ENCODE measurements at regions not wholly inside any gene's neighbourhood (a gene's known extent, or its start where the extent isn't known, plus 50 kb on each side); places are given as distances from the start of the nearest gene placed in this dataset.
A peak's percentile ranks its signal among the peaks of the same experiment; 100 is the strongest.
"Not testable (repeated sequence)": the region's sequence is repeated elsewhere in the genome, so short reads cannot be mapped to it uniquely, and the experiment has no call there.

DNA sequence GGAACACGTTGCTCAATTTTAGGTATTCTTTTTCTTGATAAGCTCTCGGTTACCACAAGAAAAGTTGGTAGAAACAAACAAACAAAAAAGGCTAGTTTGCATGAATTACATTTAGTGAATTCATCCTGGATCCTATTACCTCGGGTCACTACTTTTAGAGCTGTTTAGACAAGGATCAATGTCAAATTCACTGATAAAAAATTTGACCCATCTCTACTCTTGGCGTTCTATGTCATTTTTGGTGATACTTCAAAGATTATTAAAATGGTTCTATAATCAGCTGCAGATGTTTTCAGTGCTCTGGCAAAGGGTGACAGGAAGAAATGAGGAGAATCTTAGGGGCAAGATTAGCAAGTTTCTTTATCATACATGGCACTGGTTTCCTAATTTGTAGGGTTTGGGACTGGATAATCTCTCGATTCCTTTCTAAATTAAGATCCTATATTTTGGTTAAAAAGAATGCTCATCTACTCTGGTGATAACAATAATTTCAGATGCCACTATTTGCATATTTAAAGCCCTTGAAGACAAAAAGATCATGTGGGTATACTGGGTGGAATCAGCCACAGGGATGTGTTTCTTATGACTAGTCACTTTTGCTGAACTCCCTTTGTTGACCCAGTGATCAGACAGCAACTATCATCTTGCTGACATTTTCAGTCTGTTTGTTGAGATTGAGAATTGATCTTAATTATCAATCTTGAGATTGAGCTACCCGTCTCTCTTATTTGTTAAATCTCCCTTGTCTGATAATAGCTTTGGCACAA is 442.9 kb downstream of the AASDHPPT start:
- DNase-seq: no peak

DNA sequence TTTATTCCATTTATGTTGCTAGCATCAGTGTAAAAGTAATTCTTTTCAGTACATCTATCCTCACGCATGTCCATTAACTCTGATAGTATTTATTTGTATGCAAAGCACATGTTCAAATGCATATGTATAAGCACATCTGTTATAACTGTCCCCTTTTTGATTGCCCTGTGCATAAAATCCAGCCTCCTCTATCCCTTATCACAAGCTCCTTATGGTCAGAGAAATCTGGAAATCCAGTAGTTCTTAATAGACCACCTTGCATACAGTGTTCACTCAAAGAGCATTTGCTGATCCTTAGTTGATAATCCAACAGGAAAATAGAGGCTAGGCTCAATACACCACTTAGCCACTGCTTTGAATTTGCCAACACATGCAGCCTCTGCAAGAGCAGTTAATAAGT is 443.5 kb downstream of the AASDHPPT start:
- DNase-seq: no peak

DNA sequence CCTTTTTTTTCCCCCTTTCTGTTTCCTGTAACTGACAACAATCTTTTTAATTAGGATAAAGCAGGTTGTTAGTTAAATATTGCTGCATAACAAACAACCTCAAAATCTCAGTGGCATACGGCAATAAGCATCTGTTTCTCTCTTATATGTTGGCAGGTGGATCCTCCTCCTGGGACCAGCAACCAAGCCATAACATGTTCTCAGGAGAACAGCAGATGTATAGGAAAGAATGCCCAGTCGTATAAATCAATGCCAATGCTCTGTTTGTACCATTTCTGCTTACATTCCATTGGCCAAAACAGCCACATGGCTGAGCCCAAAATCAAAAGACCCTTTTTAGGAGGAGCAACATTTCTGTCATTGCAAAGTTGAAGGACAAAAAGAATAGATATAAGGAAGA is 445.7 kb downstream of the AASDHPPT start:
- DNase-seq: no peak

DNA sequence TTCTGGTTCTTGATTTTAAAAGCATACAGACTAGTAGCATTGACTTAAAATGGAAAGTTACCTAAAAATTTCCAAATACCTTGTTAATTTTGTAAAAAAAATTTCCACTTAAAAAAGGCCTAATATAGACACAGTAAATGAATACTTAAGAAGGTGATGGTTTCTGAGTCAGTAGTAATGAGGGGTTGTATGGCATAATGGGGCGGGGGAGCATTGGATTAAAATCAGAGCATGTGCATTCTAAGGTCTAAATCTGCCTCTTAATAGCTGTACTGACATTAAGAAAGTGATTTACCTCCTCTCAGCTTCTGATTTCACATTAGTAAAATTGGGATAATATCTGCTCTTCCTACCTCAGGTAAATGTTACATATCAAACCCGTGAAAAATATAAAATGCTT is 446.5 kb downstream of the AASDHPPT start:
- no peak for DNase-seq

DNA sequence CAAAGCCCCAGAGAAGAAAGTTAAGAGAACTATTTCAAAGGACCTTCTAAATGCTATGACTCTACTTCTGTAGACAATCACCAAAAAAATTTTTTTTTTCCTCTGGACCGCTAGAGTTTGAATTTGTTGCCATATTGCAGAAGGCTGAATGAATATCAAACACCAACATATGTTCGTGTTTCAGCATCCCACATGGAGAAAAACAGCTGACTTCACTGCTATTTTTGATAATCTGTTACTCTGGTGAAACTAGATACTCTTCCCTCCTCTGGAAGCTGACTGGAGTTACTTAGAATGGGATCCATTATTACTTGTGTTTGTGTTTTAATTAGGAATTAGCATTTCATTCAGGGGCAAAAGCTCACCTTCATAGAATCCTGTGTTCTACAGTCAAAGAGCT is 447.0 kb downstream of the AASDHPPT start:
- DNase-seq: no peak

DNA sequence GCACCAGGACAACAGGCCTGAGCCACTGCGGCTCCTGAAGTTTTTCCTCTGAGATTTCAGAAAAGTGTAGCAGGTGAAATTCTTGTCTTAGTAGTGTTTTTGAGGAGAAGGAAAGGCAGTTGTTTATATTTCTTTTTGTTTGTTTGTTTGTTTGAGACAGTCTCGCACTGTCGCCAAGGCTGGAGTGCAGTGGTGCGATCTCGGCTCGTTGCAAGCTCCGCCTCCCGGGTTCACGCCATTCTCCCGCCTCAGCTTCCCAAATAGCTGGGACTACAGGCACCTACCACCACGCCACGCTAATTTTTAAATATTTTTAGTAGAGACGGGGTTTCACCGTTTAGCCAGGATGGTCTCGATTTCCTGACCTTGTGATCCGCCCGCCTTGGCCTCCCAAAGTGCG is 454.2 kb downstream of the AASDHPPT start:
- DNase-seq: not testable (repeated sequence)

DNA sequence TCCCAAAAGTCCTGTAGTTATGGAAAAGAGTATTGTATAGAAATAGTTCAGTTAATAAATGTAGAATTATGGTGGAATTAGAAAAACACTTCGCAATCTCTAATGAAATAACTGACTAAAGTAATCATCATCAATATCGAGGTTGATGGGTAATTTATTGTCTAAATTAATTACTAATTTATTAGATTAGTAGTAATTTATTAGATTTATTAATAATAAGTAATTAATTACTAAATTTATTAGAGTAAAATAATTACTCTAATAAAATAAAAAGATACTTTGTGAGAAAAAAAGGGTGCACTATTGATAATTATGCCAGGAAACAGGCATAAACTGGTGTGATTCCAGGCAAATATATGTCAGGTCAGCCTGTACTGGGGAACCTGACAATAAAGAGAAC is 455.6 kb downstream of the AASDHPPT start:
- DNase-seq: no peak

DNA sequence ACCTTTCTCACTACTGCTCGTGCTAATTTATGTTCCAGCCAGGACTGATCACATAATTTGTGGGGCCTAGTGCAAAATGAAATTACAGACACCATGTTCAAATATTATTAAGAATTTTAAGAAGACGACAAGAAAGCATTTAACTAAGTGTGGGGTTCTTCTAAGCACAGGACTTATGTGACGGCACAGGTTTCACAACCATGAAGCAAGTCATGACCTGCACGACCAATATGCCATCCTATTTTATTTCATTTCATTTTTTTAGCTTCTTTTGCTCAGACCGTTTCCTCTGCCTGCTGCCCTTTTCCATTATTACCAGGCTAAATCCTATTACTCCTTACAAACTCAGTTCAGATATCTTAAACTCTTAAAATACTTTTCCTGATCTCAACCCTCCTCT is 462.5 kb downstream of the AASDHPPT start:
- DNase-seq: no peak

DNA sequence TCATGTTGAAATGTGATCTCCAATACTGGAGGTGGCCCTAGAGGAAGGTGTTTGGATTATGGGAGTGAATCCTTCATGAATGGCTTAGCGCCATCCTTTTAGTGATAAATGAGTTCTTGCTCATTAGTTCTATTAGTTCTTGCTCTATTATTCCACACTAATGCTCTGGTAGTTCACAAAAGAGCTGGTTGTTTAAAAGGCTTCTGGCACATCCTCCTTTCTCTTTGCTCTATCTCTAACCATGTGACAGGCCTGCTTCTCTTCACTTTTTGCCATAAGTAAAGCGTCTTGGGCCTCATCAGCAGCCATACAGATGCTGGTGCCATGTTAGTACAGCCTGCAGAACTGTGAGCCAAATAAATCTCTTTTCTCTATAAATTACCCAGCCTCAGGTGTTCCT is 469.9 kb downstream of the GUCY1A2 start:
- no peak for DNase-seq

DNA sequence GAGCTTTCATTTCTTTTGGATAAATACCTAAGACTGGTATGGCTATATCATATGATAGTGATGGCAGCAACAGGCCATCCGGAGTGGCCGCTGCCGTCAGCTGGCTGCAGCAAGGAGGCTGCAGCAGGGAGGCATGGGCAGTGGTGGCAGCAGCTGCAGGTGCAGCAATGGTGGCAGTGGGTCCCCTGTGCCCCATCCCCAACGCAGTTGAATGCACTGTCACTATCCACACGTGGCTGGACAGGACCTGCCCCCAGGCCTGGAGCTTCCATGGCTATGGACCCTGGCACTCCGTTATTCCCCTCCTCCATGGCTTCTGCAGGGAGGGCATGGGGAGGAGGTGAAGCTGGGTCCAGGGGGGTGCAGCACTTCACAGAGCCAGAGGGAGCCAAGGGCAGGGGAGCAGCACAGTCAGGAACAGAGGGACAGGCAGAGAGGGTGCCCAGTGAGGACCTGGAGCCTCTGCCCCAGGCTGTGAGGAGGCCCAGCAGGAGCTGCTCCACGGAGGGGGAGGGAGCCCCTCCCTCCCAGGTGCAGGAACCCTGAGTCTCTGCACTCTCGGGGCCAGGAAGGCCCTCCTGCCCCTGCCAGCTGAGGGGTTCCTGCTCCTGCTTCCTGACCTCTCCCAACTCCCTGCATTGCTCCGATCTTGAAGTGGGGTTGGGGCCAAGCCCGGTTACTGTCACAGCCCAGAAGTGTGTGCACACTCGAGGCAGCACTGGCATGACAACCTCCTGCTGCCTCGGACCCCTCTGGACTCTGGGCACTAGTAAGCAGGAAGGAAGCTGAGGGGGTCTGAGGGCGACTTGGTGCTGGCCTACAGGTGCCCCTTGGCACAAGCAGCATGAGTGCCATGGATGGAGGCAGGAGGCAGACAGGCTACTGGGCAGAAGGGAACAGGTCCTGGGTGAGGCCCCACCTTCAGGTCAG is 466.3 kb downstream of the GUCY1A2 start:
- DNase-seq: no peak

DNA sequence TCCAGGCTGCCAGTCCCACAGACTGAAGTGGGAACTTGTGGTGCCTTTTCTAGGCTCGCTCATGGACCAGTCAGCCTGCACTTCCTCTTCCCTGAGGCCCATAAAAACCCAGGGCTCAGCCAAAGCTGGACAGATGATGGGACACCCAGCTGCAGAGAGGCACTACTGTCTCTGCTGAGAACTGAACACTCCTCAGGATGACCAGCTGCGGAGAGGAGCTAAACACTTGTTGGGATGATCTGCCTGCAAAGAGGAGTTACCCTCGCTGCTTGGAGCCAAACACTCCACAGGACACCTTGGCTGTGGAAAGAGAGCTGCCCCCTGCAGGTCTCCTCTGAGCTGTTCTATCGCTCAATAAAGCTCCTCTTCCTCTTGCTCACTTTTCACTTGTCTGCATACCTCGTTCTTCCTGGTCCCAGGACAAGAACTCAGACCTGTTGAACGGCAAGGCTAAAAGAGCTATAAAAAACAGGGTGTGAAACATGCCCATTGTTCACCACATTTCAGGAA is 465.5 kb downstream of the GUCY1A2 start:
- no peak for DNase-seq

DNA sequence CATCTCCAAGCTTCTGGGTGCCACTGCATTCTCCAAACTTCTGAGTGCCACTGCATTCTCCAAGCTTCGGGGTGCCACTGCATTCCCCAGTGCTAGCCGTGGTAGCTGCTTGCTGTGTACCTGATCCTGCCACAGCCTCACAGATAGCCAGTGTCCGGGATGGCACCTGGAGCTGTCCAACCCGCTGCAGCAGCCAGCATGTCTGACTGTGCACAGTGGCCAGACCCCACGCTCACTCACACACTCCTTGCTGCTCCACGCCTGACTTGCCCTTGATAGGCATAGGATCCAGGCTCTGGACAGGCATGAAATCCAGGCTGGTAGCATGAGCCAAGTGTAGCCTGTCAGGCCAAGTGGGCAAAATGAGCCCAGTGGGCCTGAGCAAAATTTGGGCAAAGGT is 465.0 kb downstream of the GUCY1A2 start:
- no peak for DNase-seq

DNA sequence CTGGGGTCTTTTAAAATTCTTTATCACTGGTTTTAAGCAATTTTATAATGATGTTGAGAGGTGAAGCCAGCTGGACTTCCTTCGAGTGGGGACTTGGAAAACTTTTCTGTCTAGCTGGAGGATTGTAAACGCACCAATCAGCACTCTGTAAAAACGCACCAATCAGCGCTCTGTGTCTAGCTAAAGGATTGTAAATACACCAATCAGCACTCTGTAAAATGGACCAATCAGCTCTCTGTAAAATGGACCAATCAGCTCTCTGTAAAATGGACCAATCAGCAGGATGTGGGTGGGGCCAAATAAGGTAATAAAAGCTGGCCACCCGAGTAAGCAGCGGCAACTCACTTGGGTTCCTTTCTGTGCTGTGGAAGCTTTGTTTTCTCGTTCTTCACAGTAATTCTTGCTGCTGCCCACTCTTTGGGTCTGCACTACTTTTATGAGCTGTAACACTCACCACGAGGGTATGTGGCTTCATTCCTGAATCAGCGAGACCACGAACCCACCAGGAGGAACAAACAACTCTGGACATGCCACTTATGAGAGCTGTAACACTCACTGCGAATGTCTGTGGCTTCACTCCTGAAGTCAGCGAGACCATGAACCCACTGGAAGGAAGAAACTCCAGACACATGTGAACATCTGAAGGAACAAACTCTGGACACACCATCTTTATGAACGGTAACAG is 462.6 kb downstream of the GUCY1A2 start:
- not testable (repeated sequence) for DNase-seq

DNA sequence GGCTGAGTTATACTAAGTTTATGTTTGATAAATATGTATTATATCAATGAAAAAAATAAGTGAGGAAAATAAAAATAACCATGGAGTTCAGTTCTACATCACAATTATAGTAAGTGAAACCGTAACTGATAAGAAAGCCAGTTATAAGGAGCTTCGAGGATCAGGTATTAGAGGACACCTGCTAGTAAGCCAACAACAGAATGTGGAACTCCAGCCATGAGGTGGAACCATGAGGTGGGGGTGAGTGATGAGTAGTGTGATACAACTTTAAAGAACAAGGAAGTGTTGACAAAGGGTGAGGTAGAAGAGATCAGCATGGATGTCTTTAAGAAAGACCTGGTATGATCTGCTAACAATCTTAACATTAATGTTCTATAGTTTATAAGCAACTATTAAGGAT is 452.9 kb downstream of the GUCY1A2 start:
- DNase-seq: no peak

DNA sequence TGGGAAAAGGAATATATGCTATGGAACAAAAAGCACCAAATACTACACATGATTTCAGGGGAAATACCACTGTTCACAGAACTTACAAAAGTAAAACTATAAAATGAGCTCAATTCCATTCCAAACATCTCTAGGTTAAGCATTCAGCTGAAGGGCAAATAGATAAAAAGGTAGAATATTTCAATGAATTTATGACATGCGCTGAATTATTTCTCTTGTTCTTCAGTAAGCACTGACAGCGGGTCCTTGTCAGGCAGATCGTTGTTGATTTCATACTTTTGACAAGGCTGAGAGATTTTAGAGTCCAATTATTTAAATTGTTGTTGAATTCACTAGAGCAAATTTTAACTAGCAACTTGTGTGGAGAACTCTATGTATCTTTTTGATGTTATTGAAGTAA is 449.6 kb downstream of the GUCY1A2 start:
- no peak for DNase-seq

DNA sequence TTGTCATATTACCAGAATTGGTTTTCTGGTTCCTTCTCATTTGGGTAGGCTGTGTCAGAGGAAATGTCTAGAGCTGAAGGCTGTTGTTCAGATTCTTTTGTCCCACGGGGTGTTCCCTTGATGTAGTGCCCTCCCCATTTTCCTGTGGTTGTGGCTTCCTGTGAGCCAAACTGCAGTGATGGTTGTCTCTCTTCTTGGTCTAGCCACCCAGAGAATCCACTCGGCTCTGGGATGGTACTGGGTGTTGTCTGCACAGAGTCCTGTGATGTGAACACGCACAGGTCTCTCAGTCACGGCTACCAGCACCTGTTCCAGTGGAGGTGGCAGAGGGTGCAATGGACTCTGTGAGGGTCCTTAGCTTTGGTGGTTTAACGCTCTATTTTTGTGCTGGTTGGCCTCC is 440.9 kb downstream of the GUCY1A2 start:
- not testable (repeated sequence) for DNase-seq

DNA sequence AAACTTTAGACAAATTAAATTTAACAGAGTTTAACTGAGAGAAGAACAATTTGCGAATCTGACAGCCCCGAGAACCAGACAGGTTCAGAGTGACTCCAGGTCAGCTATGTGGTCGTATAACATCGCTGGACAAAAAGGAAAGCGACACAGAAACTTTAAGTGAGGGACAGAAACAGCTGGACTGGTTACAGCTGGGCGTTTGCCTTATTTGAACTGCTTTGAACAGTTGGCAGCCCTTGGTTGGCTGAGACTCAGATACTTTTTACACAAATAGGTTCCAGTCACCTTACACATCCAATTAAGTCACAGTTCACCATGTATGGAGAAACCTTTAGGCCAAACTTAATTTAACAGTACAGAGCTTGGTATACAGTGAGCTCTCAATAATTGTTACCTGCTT is 436.9 kb downstream of the GUCY1A2 start:
- DNase-seq: no peak

DNA sequence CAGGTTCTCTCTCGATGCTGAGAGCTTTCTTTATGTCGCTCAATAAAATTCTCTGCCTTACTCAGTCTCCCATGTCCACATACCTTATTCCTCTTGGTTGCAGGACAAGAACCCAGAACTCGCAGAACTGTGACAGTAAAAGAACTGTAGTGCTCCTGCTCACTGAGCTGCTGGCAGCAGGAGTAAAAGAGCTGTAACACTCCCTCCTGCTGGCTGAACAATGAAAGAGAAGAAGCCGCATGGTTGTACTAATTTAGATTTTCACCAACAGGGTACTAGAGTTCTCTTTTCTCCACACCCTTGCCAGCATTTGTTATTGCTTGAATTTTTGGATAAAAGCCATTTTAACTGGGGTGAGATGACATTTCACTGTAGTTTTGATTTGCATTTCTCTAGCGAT is 433.2 kb downstream of the GUCY1A2 start:
- DNase-seq: no peak

DNA sequence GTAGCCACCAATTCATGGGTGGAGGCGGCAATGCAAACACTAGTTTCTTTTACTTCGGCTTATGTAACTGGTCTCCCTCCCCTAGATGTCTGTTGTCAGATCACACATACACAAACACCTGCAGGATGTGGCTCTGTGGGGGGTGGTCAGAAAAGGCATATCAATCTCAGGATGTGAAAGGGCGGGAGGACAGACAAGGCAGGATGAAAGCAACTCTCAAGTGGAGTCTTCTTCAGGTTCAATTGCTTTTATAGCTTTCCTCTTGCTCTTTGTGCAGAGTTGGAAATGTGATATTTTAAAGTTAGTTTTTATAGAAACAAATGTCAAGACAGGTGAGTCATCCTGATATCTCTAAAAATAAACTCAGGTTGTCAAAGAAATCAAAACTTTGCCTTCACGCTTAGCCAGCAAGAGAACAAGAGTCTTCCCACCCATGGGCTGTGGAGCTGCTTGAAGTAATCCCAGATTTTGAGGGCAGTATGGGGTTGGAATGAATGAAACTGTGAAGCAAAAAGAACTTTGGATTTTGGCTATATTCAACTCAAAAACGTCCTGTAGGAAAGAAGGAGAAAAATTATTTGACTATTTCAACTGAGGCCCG is 423.4 kb downstream of the GUCY1A2 start:
- peak; percentile 38 for DNase-seq

DNA sequence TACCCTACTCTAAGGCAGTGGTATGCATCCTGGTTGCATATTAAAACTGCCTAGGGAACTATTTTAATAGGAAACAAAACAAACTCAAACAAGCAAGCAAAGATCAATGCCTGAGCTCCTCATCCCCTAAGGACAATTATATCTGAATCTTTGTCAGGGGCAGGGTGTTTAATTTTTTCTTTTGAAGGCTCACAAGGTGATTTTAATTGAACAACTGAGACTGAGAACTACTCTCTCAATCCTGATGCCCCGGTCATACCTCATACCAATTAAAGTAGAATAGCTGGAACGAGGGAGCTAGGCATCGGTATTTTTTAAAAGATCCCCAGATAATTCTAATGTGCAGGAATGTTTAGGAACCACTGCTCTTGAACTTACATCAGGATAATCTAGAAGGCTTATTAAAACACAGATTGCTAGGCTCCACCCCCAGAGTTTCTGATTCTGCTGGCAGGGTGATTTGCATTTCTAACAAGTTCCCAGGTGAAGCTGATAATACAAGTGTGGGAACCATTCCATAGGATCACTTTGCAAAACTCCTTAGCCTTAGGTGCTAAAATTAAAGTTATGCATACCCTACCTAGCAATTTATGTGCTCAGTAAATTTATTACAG is 416.5 kb downstream of the GUCY1A2 start:
- no peak for DNase-seq

DNA sequence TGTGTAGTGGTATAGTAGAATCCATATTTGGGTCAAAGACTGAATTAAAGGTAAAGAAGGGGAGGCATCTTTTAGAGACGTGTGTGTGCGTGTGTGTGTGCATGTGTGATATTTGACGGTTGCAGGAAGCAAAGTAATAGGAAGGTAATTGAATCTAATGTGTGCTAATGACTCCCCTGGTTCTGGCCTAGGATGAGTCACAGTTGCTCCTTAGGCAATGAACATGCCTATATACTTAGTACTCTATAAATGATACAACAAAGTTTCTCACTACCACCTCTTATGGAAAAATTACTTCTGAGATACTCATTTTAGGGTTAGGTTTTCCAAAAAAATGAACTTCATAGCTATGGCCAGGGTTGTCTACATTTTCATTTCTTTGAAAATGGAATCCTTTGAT is 409.6 kb downstream of the GUCY1A2 start:
- DNase-seq: no peak

DNA sequence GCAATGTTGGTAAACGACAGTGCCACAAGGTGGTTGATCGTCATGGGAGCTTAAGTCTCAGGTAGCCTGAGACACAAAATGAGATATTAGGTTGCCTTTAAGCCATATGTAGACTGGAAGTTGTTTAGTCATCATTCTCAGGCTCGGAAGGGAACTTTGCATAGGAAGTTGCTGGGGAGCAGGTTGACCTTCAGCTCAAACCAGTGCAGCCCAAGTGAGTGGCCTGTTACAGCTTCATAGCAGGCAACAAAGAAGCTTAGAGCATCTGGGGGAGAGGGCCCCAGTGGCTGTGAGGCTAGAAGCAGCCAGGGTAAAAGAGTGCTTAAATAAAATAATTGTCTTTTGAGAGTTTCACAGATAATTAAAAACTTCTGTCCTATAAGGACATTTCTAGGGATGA is 404.0 kb downstream of the GUCY1A2 start:
- DNase-seq: no peak

All from NCI-H146 (cell line).